ENCODE measurements at regions not wholly inside any gene's neighbourhood (a gene's known extent, or its start where the extent isn't known, plus 50 kb on each side); places are given as distances from the start of the nearest gene placed in this dataset.
"Not testable (repeated sequence)": the region's sequence is repeated elsewhere in the genome, so short reads cannot be mapped to it uniquely, and the experiment has no call there.

DNA sequence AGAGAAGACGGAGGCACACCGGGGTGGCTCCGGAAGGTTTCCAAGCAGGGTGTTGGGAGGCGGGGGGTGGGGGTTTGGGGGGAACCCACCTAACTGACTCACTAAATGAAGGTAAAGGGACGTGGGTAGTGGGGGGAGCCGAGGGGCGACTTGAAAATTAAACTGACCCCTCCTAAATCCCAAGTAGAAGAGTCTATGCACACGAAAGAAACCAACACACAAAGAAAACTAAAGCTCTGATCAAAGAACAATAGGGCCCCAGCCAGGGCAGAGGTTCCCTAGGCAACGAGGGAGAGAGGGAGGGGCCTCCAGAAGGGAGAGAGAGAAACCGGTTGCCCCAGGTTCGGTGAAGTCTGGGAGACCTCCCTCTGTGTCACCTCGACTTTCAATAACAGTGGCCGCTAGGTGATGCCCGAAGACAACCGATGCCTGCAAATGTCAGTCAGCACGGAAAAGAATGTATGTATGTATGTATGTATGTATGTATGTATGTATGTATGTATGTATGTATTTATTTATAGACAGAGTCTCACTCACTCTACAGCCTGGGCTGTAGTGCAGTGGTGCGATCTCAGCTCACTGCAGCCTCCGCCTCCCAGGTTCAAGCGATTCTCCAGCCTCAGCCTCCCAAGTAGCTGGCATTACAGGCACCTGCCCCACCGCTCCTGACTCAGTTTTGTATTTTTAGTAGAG, 106.7 kb upstream of the ANKRD30BL start:
- peak; percentile 37 to 54 (median 46) for TF ChIP-seq CTCF (optimal IDR thresholded peaks at IDR 0.05 in 1 of 3, IDR thresholded peaks at IDR 0.05 in 1 of 3, conservative IDR thresholded peaks at IDR 0.05 in 1 of 3; ENCODE audit: extremely low read depth in 1 of 3, insufficient read depth in 2 of 3, low read length in 3 of 3)
- not testable (repeated sequence) for TF ChIP-seq EZH2 (IDR thresholded peaks at IDR 0.05; ENCODE audit: low read length)

All from keratinocyte (primary cell).